HG03571 (cell line): ENCODE measurements at regions not wholly inside any gene's neighbourhood (a gene's known extent, or its start where the extent isn't known, plus 50 kb on each side); places are given as distances from the start of the nearest gene placed in this dataset.
"Not testable (repeated sequence)": the region's sequence is repeated elsewhere in the genome, so short reads cannot be mapped to it uniquely, and the experiment has no call there.

Experiments used
- ATAC-seq: cut with Tn5 transposase; IDR thresholded peaks from one replicate; pipeline ENCODE4 v1.9.1; 2021; ENCODE audit not compliant: unreplicated experiment

- ATAC-seq, result no peak
These were observed 996.3 kb downstream of the TAF11L14 start for GRCh38 chr5:18630458-18631045.

GRCh38 chr5:18652404-18653215 lies 1018.4 kb downstream of the TAF11L14 start:
- no peak for ATAC-seq

- ATAC-seq, result no peak
These were observed 1019.0 kb downstream of the TAF11L14 start for GRCh38 chr5:18653216-18653752.

- no peak for ATAC-seq
These were observed 1026.3 kb downstream of the TAF11L14 start for GRCh38 chr5:18660511-18660910.

GRCh38 chr5:18662231-18662630 lies 1028.0 kb downstream of the TAF11L14 start:
- no peak for ATAC-seq

GRCh38 chr5:18674212-18674611 lies 1040.0 kb downstream of the TAF11L14 start:
- ATAC-seq, result not testable (repeated sequence)

GRCh38 chr5:18675041-18675440 lies 1040.8 kb downstream of the TAF11L14 start:
- no peak for ATAC-seq

GRCh38 chr5:18686253-18686652 lies 1052.0 kb downstream of the TAF11L14 start:
- no peak for ATAC-seq

GRCh38 chr5:18687429-18687828 lies 1053.2 kb downstream of the TAF11L14 start:
- ATAC-seq, result no peak

GRCh38 chr5:18699681-18700080 lies 1065.4 kb downstream of the TAF11L14 start:
- ATAC-seq, result no peak

GRCh38 chr5:18702821-18703220 lies 1068.6 kb downstream of the TAF11L14 start:
- no peak for ATAC-seq

- ATAC-seq, result no peak
These were observed 1078.8 kb downstream of the TAF11L14 start for GRCh38 chr5:18712936-18713485.

- ATAC-seq, result no peak
These were observed 1085.7 kb downstream of the TAF11L14 start for GRCh38 chr5:18720002-18720401.

- no peak for ATAC-seq
These were observed 1098.6 kb downstream of the TAF11L14 start for GRCh38 chr5:18732556-18733479.

- no peak for ATAC-seq
These were observed 1101.8 kb downstream of the TAF11L14 start for GRCh38 chr5:18736051-18736398.

GRCh38 chr5:18736736-18737135 lies 1102.5 kb downstream of the TAF11L14 start:
- ATAC-seq, result not testable (repeated sequence)

GRCh38 chr5:18740301-18740700 lies 1106.0 kb downstream of the TAF11L14 start:
- no peak for ATAC-seq

GRCh38 chr5:18742830-18743229 lies 1108.6 kb downstream of the TAF11L14 start:
- no peak for ATAC-seq

- no peak for ATAC-seq
These were observed 1110.2 kb downstream of the TAF11L14 start for GRCh38 chr5:18744441-18744840.

- peak; percentile 33 for ATAC-seq
These were observed 1111.1 kb downstream of the TAF11L14 start for GRCh38 chr5:18745042-18745987.
